Caco-2 (cell line): ENCODE measurements at regions not wholly inside any gene's neighbourhood (a gene's known extent, or its start where the extent isn't known, plus 50 kb on each side); places are given as distances from the start of the nearest gene placed in this dataset.

ENCODE experiments used
- BruUV-seq: library from RNA; stranded (reverse); fragments of 400-500 nt; replicated peaks from 2 replicates; lab custom pipeline; 2021; lab: Mats Ljungman, UMichigan
- CTCF ChIA-PET: fragments of 300-600 bp; sonication (Branson Sonifier 250); formaldehyde crosslinking; loops from one replicate; lab custom pipeline; 2022; ENCODE audit warnings: antibody characterized with exemption; lab: Charles Lee
- POLR2A ChIA-PET: fragments of 300-600 bp; sonication (Branson Sonifier 250); formaldehyde crosslinking; loops from one replicate; lab custom pipeline; 2022; ENCODE audit warnings: antibody characterized with exemption; lab: Charles Lee
- DNase-seq, 2 experiments: peaks; one replicate each; pipeline versions ENCODE4 v3.0.0 to v3.0.0-alpha.2; 2020 to 2022
- H3K27me3 ChIP-seq: replicated peaks from 2 replicates; pipeline ENCODE4 v1.6.0; 2011; ENCODE audit warnings: low read length; ENCODE audit not compliant: control insufficient read depth, insufficient read depth
- H3K36me3 ChIP-seq: 2 replicates; pipeline ENCODE4 v1.5.1; 2011; ENCODE audit warnings: low read length; ENCODE audit not compliant: control insufficient read depth, insufficient read depth
- H3K4me1 ChIP-seq: fragments of 250-450 bp; sonication (Bioruptor Pico); 2 replicates; pipeline ENCODE4 v1.5.1; 2020; ENCODE audit warnings: mild to moderate bottlenecking
- H3K4me3 ChIP-seq: 2 replicates; pipeline ENCODE4 v1.5.1; 2011; ENCODE audit warnings: low read depth, mild to moderate bottlenecking, control low read depth, low read length
- H3K9me3 ChIP-seq: fragments of 250-450 bp; sonication (Bioruptor Pico); 2 replicates; pipeline ENCODE4 v1.5.1; 2020; ENCODE audit warnings: mild to moderate bottlenecking, moderate library complexity
- H3K27ac Mint-ChIP-seq: one replicate; pipeline ENCODE4 v1.8.0; 2022; ENCODE audit warnings: mixed read lengths; ENCODE audit not compliant: unreplicated experiment
- H3K27me3 Mint-ChIP-seq: one replicate; pipeline ENCODE4 v1.8.0; 2022; ENCODE audit warnings: mixed read lengths; ENCODE audit not compliant: insufficient read depth, unreplicated experiment
- H3K36me3 Mint-ChIP-seq: one replicate; pipeline ENCODE4 v1.8.0; 2022; ENCODE audit warnings: mild to moderate bottlenecking, mixed read lengths; ENCODE audit not compliant: insufficient read depth, unreplicated experiment
- H3K4me1 Mint-ChIP-seq: one replicate; pipeline ENCODE4 v1.8.0; 2022; ENCODE audit warnings: low read depth, mixed read lengths; ENCODE audit not compliant: unreplicated experiment
- H3K4me3 Mint-ChIP-seq: one replicate; pipeline ENCODE4 v1.8.0; 2022; ENCODE audit warnings: mild to moderate bottlenecking, moderate library complexity, mixed read lengths; ENCODE audit not compliant: unreplicated experiment
- H3K9me3 Mint-ChIP-seq: one replicate; pipeline ENCODE4 v1.8.0; 2022; ENCODE audit warnings: mixed read lengths; ENCODE audit not compliant: unreplicated experiment
- intact Hi-C: fragments of 100-400 bp; cut with micrococcal nuclease; formaldehyde crosslinking; loops from one replicate; pipeline ENCODE4 v1.10.0; 2022; ENCODE audit not compliant: unreplicated experiment
- TF ChIP-seq, protein P1 (sequence below), 2 experiments: fragments of 200-600 bp in 1 of 2; IDR thresholded peaks; 1 replicate in 1 of 2; 2 replicates in 1 of 2; pipeline versions ENCODE4 v1.5.1 to v1.8.0; 2011 to 2022; ENCODE audit warnings: antibody characterized with exemption in 1 of 2, control low read depth in 1 of 2, inconsistent platforms in 1 of 2, low read depth in 1 of 2, low read length in 1 of 2, mild to moderate bottlenecking in 1 of 2, moderate library complexity in 1 of 2; ENCODE audit not compliant: insufficient read depth in 1 of 2, severe bottlenecking in 1 of 2, unreplicated experiment in 1 of 2

DNA sequence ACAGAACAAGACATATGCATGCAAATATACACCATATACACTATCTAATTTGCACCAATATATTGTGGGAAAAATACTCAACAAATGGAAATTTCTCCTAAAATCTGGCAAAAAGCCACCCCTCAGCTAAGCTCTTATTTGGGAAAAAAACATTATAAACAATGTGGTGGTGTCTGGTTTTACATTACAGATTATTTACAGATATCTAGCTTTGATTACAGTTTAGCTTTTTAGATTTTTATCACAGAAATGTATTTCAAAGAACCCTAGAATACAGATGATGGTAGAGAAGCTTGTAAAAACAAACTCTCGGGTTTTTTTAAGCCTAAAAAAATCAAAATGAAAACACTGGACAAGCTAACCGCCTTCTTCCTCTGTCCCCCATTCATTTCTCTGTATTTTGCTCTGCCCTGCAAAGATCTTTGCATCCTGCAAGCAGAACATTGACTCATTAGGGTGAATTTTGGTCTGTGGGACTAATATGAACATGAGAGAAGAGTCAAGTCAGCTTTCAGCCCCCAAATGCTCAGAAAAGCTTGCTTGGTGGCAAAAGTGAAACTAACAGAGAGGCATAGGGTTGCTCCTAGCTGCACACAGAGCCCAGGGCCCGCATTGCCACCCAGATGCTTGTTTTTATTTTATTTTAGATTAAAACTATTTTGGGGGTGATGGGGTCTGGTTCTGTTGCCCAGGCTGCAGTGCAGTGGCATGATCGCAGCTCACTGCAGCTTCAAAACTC lies 88.8 kb upstream of the LYZL1 start:
- H3K4me1 Mint-ChIP-seq = peaks cover 16% of the 10 kb centered on the region
- H3K36me3 Mint-ChIP-seq = no peaks in the 10 kb centered on the region
- POLR2A ChIA-PET = interaction anchor here (0.5 kb wide), 1 partner anchor 200 kb away, joined by 3 read pairs; no protein-coding TSS in a partner anchor

GRCh38 chr10:29202386-29202940 lies 86.4 kb upstream of the LYZL1 start:
- Histone ChIP-seq H3K27me3 (no peaks in the 10 kb centered on the region), H3K4me3 (no peak overlapping the region), H3K9me3 (no peaks in the 10 kb centered on the region), H3K4me1 (peaks cover 14% of the 10 kb centered on the region), H3K36me3 (no peaks in the 10 kb centered on the region)
- intact Hi-C loops = no loop called here
- TF ChIP-seq, protein P1, sequence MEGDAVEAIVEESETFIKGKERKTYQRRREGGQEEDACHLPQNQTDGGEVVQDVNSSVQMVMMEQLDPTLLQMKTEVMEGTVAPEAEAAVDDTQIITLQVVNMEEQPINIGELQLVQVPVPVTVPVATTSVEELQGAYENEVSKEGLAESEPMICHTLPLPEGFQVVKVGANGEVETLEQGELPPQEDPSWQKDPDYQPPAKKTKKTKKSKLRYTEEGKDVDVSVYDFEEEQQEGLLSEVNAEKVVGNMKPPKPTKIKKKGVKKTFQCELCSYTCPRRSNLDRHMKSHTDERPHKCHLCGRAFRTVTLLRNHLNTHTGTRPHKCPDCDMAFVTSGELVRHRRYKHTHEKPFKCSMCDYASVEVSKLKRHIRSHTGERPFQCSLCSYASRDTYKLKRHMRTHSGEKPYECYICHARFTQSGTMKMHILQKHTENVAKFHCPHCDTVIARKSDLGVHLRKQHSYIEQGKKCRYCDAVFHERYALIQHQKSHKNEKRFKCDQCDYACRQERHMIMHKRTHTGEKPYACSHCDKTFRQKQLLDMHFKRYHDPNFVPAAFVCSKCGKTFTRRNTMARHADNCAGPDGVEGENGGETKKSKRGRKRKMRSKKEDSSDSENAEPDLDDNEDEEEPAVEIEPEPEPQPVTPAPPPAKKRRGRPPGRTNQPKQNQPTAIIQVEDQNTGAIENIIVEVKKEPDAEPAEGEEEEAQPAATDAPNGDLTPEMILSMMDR (IDR thresholded peaks at IDR 0.05; ENCODE audit: insufficient read depth in 1 of 2, low read depth in 1 of 2, low read length in 1 of 2, severe bottlenecking in 1 of 2, unreplicated experiment in 1 of 2) = no peak
- Mint-ChIP-seq H3K27me3 (no peaks in the 10 kb centered on the region), H3K4me3 (no peak overlapping the region), H3K9me3 (no peaks in the 10 kb centered on the region), H3K4me1 (peaks cover 16% of the 10 kb centered on the region), H3K27ac (no peak overlapping the region), H3K36me3 (no peaks in the 10 kb centered on the region)
- no TSS peak for BruUV-seq
- POLR2A ChIA-PET = no interaction called here
- CTCF ChIA-PET = no interaction called here
- no peak for DNase-seq

More for the DNA sequence above, 88.8 kb upstream of the LYZL1 start:
- no peak overlapping the region for H3K27ac Mint-ChIP-seq
- no peak overlapping the region for H3K4me3 ChIP-seq
- CTCF ChIA-PET = no interaction called here
- H3K4me3 Mint-ChIP-seq = no peak overlapping the region
- TF ChIP-seq, protein P1 (IDR thresholded peaks at IDR 0.05; ENCODE audit: insufficient read depth in 1 of 2, low read depth in 1 of 2, low read length in 1 of 2, severe bottlenecking in 1 of 2, unreplicated experiment in 1 of 2) = no peak
- no peaks in the 10 kb centered on the region for H3K9me3 ChIP-seq
- peaks cover 14% of the 10 kb centered on the region for H3K4me1 ChIP-seq
- H3K36me3 ChIP-seq = no peaks in the 10 kb centered on the region
- DNase-seq = no peak
- intact Hi-C loops = no loop called here
- BruUV-seq = no TSS peak
- H3K27me3 ChIP-seq = no peaks in the 10 kb centered on the region
- H3K27me3 Mint-ChIP-seq = no peaks in the 10 kb centered on the region
- peaks cover 6% of the 10 kb centered on the region for H3K9me3 Mint-ChIP-seq

DNA sequence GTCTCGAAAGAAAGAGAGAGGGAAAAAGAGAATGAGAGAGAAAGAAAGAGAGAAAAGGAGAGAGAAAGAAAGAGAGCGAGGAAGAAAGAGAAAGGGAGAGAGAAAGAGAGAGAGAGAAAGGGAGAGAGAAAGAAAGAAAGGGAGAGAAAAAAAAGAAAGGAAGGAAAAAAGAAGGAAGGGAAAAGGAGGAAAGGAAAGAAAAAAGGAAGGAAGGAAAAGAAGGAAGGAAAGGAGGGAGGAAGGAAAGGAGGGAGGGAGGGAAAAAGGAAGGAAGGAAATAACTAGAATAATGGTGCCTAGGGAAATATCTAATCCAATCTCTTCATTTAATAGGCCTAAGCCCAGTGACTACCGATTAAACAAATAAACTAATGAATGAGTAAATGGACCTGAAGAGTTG lies 85.4 kb upstream of the LYZL1 start:
- intact Hi-C loops = no loop called here
- BruUV-seq = no TSS peak
- Mint-ChIP-seq H3K36me3 (no peaks in the 10 kb centered on the region), H3K9me3 (no peaks in the 10 kb centered on the region), H3K27me3 (no peaks in the 10 kb centered on the region), H3K4me1 (peaks cover 16% of the 10 kb centered on the region), H3K4me3 (no peak overlapping the region), H3K27ac (peak overlapping the region; percentile 54)
- no peak for DNase-seq
- CTCF ChIA-PET = interaction anchor here (1.0 kb wide), 1 partner anchor 189 kb away, joined by 4 read pairs; no protein-coding TSS in a partner anchor
- TF ChIP-seq, protein P1 (IDR thresholded peaks at IDR 0.05; ENCODE audit: insufficient read depth in 1 of 2, low read depth in 1 of 2, low read length in 1 of 2, severe bottlenecking in 1 of 2, unreplicated experiment in 1 of 2) = no peak
- H3K27me3 ChIP-seq = no peaks in the 10 kb centered on the region
- H3K9me3 ChIP-seq = no peaks in the 10 kb centered on the region
- H3K36me3 ChIP-seq = no peaks in the 10 kb centered on the region
- H3K4me3 ChIP-seq = no peak overlapping the region
- POLR2A ChIA-PET = no interaction called here
- H3K4me1 ChIP-seq = peaks cover 14% of the 10 kb centered on the region
